NAMALWA (cell line): ENCODE measurements at regions not wholly inside any gene's neighbourhood (a gene's known extent, or its start where the extent isn't known, plus 50 kb on each side); places are given as distances from the start of the nearest gene placed in this dataset.
A peak's percentile ranks its signal among the peaks of the same experiment; 100 is the strongest.

ENCODE experiments used
- DNase-seq: peaks from one replicate; pipeline ENCODE4 v3.0.0-alpha.2; 2015; ENCODE audit warnings: low spot score

- DNase-seq = no peak
Observed at GRCh38 chr7:22002726-22003125, 57.0 kb upstream of the CDCA7L start.

- peak; percentile 88 for DNase-seq
Observed at GRCh38 chr7:22001345-22002004, 55.8 kb upstream of the CDCA7L start.

GRCh38 chr7:21999896-22000295 is 54.2 kb upstream of the CDCA7L start:
- DNase-seq = no peak

GRCh38 chr7:21996641-21997040 is 50.9 kb upstream of the CDCA7L start:
- DNase-seq = no peak
